ENCODE measurements at regions not wholly inside any gene's neighbourhood (a gene's known extent, or its start where the extent isn't known, plus 50 kb on each side); places are given as distances from the start of the nearest gene placed in this dataset.

- no peak for DNase-seq
Observed at GRCh38 chr2:15782009-15782751, 158.2 kb upstream of the MYCN start.

DNA sequence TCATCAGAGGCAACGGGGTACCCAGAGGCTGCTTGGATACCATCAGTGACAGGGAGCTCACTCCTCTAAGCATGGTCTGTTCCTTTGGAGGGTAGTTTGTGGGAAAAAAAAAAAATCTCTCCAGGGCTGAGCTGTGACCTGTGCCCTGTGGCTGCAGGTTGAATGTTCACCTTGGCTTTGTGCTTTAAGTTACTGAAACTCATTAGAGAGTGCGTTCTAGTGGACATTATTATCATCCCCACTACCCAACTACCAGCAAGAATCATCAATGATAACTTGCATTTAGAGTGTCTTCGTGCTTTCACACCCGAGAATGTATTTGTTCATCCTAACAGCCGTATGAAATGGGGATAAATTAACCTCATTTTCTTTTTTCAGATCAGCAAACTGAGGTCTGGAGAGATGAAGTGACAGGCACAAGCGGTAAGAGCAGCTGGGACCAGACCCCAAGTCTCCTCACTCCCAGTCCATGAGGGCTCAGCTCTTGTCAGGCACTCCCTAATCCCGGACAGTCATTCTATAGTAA lies 157.5 kb upstream of the MYCN start:
- DNase-seq, result no peak

- DNase-seq, result no peak
Observed at GRCh38 chr2:15783489-15783888, 156.9 kb upstream of the MYCN start.

DNA sequence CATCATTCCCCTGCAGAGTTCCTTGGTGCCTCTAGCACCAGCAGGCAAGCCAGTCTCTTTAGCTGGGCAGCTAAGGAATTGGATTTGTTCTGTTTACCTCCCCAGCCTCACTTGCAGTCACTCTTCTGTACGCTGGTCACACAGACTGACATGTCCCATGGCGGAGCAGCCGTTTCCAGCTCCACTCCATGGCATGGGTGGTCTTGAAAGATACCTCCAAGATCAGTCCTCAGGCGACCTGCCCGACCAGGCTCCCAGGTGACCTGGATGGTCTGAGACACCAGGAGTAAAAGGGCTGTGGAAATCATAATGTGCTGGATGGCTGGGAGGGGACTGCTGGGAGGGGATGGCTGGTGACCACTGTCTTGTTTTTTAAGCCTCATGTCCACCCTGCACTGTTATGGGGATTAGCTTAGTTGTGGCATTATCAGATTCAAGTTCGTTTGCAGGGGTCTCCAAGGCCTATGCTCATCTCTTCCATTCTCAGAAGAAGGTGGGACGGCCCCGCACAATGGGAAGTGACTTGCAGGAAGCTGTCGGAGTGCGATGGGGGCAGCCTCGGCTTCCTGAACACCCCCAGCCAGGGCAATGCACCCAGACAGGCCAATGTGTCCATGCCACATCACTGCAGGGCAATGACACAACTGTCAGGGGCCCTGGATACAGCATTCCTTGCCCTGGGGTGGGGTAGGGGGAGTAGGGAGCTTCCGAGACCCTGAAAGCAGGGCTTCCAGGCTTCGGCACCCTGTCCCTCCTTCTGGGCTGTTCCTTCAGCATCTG lies 156.1 kb upstream of the MYCN start:
- no peak for DNase-seq

GRCh38 chr2:15784886-15785801 lies 155.2 kb upstream of the MYCN start:
- no peak for DNase-seq

DNA sequence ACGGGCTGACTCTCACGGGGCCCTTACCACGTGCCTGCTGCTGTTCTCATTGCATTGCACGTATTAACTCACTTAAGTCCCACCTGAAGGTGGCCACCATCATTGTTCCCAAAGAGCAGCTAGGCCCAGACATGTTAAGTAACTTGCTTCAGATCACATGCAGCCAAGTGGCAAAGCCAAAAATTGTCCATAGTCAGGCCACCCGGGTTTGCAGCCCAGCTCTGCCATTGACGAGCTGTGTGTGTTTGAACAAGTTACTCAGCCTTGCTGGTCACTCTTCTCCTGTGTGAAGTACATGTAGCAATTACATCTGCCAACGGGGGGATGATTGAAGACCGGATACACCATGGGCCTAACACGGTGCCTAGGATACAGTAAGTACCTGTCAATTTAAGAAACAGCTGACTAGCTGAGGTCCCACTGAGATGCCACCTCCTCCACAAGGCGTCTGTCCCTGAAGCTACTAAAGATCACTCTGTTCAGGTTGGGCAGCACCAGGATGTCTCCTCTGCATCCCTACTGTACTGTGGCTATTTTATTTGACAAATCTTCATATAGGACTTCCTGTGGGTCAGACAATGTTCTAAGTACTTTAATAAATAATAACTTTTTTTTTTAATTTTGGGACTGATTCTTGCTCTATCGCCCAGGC lies 154.2 kb upstream of the MYCN start:
- DNase-seq, result no peak

DNA sequence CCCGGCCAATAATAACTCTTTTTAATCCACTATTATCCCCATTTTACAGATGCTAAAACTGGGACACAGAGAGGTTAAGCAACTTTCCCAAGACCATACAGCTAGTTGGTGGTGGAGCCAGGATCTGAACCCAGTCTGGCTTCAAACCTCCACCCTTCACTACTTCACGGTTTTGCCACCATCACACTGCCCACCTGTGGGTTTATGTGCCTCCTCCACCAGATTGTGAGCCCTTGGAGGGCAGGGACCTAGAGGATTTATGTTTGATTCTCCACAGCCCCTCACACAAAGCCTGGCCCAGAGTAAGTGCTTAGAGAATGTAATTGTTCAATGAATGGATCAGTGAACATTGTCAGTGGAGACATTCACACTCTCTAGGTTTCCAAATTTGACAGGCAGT lies 153.4 kb upstream of the MYCN start:
- no peak for DNase-seq

DNA sequence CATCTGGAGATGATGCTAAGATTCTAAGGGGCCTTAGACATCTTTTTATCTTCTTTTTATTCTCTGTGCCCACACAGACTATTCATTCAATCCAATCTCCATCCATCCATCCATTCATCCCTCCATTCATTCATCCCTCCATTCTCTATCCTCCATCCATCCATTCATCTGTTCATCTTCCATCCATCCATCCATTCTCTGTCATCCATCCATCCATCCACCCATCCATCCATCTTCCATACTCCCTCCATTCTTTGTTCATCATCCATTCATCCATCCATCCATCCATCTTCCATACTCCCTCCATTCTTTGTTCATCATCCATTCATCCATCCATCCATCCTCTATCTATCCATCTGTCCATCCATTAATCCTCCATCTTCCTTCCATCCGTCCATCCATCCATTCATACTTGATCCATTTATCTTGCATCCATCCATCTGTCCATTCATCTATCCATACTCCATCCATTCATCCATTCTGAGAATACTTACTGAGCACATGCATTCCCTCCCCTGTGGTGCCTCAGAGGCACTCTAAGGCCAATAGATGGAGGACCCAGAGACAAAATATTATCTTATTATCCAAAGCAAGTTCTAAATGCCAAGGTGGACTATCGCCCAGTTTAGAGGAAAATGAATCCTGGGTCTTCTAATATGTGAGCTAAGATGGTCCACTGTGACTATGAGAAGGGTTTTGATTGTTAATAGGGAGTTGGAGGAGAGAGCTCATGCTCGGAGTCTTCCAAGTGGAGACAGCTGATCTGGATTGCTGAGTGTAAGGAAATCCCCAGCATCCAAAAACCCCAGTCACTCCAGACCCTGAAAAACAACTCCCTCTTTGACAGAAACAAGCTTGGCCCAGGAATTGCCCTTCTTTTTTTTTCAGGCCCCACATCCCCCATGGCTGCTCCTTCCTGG lies 152.6 kb upstream of the MYCN start:
- DNase-seq, result no peak

- DNase-seq, result no peak
Observed at GRCh38 chr2:15788455-15788829, 151.9 kb upstream of the MYCN start.

- no peak for DNase-seq
Observed at GRCh38 chr2:15788830-15789229, 151.5 kb upstream of the MYCN start.

DNA sequence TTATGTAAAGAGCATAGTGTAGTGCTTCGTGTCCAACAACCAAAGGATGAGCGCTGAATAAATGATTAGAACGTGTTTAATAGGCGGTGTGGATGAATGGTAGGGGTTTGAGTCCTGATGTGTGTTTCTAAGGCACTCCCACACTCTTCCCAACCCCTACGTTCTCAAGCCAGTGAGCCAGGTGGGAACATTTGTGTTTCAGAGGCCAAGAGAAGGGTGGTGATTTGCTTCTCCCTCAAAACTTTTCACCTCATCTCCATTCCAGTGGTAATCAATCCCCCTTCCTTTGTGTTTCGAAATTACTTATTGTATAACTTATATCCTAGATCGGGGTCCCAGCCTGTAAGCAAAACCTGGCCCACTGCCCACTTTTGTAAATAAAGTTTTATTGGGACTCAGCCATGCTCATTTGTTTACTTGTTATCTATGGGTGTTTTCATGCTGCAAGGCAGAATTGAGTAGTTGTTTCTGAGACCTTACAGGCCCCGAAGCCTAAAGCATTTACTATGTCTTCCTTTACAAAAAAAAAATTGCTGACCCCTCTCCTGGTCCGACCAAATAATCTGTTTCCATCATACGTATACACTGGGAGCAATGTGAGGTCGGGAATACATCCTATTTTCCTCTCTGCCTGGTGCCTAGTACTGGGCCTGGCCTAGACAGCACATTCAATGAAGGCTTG lies 150.8 kb upstream of the MYCN start:
- no peak for DNase-seq

DNA sequence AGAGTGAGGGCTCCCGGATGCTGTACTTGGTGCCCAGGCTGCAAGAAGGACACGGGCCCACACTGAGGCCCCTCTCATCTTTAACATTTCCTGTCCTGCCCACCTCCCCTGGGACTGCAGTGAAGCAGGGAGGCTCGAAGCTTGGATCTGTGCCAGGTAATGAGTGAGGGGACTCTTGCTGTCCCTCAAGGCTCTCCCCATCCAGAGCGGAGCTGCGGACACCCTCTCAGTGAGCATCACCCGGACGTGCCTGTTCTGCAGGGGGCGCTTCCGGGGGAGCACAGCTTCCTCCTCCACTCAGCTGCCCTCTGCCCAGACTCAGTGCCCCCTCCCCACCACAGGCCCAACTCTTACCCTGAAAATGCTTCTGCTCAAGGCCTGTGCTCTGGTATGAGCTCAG lies 150.0 kb upstream of the MYCN start:
- no peak for DNase-seq

DNA sequence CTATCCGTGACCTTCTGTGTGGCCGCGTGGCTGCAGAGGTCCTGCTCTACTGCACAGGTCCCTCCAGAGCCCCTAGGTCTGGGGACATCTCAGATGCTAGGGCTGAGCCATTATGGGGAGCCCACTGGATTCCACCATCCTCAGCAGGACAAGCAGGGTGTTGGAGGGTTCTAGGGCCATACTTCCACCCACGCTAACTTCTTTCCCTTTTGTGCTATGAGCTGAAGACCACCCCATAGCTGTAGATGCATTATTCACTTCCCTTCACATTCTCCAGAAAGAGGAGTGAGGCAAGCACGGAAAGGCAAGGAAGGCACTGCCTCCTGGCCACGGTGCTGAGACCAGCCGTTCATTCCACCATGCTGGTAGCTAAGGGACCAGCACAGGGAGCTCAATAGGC lies 149.5 kb upstream of the MYCN start:
- DNase-seq, result no peak

GRCh38 chr2:15791294-15791693 lies 149.1 kb upstream of the MYCN start:
- no peak for DNase-seq

- no peak for DNase-seq
Observed at GRCh38 chr2:15792331-15792730, 148.0 kb upstream of the MYCN start.

GRCh38 chr2:15793078-15793913 lies 147.1 kb upstream of the MYCN start:
- DNase-seq, result no peak

DNA sequence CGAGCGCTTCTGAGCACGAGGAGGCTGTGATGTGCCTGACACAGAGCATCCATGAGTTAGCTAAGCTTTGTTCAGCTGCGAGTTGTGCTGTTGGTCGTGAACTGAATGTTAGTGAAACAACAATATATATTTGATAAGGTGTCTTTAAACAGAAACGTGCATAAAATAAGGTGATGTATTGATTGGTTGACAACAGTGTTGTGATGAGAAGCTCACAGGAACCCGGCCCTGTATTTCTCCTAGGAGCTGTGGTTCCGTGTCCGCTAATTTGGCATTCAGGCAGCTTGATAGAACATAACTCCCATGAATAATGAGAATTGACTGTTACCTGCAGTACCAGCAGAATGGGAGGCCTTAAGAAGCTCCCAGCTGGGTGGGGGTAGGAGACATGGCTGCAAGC lies 146.4 kb upstream of the MYCN start:
- no peak for DNase-seq

DNA sequence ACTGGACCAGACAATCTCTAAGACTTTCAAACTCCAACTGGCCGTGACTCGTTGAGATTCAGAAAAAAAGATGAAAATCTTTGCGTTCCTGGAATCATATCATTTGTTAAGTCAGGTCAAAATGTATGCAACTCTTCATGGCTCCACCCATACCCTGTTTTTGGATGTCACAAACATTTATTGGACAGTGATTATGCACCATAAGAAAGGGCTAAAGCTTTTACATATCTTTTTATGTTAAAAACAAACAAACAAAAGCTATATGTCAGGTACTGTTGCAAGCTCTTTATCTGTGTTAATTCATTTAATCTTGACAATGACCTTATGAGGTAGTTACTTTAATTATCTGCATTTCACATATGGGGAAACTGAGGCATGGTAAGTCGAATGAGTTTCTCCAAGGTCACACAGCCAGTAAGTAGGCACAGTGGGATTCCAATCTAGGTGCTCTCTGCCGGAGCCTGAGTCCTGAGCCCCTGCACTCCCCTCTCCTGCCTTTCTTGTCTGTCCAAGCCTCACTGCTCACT lies 145.7 kb upstream of the MYCN start:
- no peak for DNase-seq

- no peak for DNase-seq
Observed at GRCh38 chr2:15795426-15795825, 144.9 kb upstream of the MYCN start.

Measured in NCI-H187 (cell line).